Islet of Langerhans (tissue), 1 donor: ENCODE measurements at regions not wholly inside any gene's neighbourhood (a gene's known extent, or its start where the extent isn't known, plus 50 kb on each side); places are given as distances from the start of the nearest gene placed in this dataset.
"Not testable (repeated sequence)": the region's sequence is repeated elsewhere in the genome, so short reads cannot be mapped to it uniquely, and the experiment has no call there.

Experiments used
- FAIRE-seq: peaks from one replicate; lab custom pipeline; 2011; peaks lifted over from hg19 to GRCh38; lab: Jason Lieb, UNC

DNA sequence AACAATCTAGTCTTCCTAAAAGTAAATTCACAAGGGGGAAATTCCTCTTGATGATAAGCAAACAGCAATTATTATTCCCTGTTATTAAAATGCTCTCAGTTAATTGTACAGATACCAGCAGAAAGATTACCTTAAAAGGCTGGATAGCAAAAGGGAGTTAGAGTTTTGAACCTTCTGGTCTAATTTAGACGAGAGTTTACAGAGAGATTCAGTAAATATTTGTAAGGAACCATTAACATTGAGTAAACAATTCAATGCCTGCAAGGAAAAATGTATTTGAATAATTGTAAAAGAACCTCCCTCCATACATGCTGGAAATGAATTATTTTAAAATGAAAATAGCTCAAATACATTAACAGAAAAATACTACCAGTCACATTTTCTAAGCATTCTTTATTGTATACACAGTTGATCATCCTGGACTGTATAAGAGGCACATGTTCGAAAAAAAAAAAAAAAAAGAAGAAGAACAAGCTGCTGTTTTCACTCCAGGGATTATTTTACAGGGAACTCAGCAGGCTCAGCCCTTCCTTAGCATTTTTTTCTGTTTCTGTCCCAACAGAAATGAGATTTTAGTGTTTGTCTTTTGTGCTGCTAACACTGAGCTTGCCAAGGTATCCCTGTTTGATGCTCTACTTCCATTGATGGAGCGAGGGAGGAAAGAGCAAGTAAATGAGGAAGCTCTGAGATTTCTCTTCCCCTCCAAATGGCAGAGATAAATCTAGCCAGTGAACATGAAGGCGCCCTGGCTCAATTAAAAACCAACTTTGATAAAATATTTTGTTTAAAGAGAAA is 141.1 kb downstream of the ENC1 start:
- FAIRE-seq, result peak; percentile 17

DNA sequence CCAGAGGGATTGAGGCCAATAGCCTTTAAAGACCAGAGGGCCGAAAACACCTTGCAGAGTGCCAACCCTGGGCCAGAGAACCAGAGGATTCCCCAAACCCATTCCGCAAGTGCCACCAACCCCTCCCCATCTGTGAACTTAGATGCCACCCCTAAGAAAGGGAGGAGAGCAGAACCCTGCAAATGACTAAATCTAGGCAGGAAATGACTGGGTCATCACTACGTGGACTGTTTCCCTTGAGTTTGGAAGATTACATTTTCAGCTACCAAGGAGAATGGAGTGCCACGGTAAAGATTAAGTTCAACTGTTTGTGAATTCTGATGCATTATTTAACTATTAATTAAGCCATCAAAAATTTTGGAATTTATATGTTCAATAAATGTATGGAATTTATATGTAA is 142.8 kb downstream of the ENC1 start:
- no peak for FAIRE-seq

DNA sequence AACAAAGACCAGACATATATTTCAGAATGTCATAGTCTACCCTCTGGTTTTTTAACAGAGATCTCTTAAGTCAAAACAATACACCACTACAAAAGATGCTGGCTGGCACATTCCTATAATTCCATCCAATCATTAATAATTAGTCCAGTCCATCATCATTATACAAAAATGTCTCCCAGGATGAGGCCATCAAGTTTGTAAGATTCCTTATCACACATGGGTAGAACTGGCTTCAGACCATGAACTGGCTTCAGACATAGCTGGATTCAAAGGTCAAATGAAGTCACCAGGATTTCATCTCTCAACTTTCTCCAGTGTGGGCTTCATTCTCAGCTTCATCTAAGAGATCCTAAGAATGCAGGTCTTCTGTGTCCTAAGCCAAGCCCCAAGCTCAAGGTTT is 147.1 kb downstream of the ENC1 start:
- no peak for FAIRE-seq

DNA sequence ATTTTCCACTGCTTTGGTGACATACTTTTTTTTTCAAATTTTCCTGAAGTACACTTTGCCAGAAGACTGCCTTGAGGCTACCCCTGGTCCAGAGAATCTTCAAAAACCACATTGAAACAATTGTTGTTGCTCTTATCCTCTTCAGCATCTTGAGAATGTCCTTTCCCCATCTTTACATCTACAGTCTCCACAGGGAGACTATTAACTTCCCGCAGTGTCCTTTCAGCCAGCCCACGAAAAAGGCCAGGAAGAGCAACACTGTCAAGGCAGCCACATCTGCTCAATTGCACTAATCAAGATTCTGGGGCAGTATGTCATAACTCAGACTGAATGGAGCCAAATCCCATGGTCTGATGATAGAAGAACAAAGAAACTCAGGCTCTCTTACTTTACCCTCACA is 148.3 kb downstream of the ENC1 start:
- no peak for FAIRE-seq

DNA sequence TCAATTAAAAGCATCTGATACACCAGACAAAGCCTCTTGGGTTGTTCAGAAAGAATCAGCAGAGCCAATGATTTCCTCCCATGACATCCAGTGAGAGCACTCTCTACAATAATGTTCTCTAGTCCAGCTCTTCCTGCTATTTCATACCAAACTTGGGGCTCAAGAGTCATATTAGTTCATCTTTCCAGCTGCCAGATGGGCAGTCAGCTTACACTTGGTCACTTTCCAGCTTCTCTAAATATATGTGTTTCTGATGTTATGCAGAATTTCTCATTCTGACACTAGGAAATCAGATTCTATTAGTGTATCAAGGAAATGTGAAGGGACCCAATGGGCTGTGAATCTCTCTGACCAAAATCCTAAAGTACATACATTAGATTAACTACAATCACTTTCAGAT is 148.9 kb downstream of the ENC1 start:
- FAIRE-seq, result no peak

DNA sequence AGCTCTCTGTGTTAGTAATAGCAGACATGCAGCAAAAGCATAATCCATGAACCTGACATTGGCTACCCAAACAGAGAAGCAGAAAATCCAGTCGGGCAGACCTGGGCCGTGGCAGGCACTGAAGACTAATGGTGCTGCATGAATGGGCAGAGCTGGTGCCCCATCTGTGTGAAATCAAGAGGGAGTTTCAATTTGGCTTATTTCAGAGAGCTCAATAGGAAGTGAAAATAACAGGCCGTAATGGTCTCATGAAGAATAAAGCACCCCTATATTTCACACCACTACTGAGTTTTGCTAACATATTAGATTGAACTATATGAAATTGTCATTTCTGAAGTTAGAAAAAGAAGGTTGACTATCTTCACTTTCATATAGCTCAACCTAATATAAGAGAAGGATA is 149.7 kb downstream of the ENC1 start:
- no peak for FAIRE-seq

DNA sequence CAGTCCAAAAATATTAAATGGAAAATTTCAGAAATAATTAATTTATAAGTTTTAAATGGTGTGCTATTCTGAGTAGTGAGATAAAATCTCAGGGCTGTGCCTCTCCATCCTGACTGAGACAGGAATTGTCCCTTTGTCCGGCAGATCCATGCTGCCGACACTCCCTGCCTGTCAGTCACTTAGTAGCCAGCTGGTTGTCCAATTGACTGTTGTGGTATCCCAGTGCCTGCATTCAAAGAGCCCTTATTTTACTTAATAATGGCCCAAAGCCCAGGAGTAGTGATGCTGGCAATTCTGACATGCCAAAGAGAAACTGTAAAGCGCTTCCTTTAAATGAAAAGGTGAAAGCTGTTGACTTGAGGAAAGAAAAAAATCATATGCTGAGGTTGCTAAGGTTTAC is 157.5 kb downstream of the ENC1 start:
- FAIRE-seq, result no peak

DNA sequence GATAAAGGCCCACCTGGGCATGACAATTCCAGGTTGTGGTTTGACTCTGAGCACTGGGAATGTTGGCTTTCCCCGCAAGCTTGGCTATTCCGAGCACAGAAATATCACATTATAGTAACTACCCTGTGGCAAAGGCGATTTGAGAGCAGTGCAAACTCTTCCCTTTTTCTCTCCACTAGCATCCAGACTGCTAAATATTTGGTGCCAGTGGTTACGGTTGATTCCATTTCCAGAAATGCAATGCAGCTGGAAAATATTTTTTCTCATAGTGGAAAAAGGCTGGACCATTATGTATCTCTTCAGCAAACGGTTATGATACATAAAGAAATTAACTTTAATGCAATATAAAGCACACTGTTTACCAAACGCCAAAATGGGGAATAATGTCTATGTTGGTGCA is 158.0 kb downstream of the ENC1 start:
- FAIRE-seq, result no peak

DNA sequence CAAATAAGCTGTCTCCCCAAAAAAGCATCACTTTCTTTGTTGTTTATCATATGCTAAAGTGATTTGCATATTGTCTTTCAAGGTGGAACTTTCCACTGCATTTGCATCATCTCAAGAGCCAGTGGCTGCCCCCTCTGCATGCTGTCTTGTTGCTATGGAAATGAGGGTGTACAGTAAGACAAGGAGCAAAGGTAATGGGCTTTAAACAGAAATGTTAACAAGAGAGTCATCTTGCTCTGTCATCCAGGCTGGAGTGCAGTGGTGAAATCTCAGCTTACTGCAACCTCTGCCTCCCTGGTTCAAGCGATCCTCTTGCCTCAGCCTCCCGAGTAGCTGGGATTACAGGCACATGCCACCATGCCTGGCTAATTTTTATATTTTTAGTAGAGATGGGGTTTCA is 159.2 kb downstream of the ENC1 start:
- FAIRE-seq, result not testable (repeated sequence)

DNA sequence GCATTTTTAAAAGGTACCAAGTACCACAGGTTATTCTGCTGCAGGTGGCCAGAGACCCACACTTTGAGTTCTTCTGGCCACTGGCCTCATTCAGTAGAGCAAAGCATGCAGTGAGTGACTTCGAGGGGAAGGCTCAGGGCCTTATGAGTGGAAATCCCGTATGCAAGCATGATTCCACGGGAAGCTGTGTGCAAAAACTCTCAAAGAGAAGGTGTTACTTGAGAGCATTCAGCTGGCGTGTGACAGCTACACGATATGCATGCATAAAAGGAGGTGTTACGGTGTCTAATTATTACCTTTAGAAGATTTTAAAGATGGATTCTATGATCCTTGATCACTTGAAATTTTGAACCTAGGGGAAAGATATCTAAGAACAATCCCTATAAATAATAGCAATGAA is 160.3 kb downstream of the ENC1 start:
- FAIRE-seq, result no peak

DNA sequence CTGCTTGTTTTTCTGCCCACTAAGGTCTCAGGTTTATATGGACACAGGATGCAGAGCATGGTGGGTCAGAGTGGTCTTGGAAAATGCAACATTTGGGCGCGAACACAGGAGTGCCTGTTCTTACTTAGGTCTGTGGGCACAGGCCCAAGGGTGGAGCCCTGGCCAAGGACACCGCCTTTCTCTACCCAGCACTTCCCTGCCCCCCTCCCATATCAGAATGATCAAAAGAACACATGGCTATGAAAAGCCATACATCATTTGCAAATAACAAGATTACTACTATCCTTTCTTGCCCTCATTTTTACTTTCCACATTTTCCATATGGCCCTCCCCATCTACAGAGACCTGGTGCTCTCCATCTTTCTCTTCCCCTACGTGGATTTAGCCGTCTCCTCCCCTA is 162.2 kb downstream of the ENC1 start:
- FAIRE-seq, result no peak

DNA sequence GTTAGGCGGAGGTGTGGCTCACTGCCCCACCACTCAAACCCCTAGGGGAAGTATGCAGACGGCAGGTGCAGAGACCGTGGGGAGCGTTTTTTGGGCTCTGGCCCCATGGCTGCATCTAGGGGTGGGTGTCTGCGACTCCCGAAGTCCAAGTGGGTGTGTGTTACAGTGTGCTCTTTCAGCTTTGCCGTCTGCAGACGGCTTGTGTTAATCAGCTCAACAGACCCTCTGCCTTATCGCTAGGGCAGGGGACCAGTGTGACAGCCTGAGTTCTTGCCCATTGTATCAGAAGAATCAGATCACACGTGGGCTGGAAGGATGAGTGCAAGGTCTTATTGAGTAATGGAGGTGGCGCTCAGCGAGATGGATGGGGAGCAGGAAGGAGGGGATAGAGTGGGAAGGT is 162.8 kb downstream of the ENC1 start:
- FAIRE-seq, result no peak

DNA sequence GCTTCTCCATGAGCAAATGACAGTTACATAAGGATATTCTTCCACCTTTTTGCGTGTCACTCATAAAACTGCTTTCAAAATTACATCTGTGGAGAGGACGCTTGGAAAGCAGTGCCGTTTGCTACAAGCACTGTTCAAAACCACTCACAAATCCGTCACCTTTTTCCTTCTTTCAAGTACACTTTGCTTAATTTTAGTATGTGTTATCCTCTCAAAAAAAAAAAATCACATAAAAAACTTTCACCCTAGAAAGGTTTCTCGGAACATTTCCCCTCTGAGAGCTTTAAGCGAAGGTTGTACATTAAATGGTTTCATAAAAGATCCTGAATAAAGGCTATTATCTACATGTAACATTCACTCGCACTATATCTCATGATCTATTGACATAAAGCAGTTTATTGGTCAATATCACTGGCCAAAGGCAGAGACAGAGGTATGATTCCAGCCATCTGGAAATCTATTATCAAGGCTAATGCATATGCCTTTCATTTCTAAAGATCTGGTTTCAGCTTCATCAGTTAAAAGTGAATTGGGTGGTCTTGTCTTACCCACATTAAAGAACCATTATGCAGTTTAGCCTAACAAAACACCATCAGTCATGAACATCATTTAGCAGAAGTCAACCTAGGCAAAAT is 163.6 kb downstream of the ENC1 start:
- no peak for FAIRE-seq

DNA sequence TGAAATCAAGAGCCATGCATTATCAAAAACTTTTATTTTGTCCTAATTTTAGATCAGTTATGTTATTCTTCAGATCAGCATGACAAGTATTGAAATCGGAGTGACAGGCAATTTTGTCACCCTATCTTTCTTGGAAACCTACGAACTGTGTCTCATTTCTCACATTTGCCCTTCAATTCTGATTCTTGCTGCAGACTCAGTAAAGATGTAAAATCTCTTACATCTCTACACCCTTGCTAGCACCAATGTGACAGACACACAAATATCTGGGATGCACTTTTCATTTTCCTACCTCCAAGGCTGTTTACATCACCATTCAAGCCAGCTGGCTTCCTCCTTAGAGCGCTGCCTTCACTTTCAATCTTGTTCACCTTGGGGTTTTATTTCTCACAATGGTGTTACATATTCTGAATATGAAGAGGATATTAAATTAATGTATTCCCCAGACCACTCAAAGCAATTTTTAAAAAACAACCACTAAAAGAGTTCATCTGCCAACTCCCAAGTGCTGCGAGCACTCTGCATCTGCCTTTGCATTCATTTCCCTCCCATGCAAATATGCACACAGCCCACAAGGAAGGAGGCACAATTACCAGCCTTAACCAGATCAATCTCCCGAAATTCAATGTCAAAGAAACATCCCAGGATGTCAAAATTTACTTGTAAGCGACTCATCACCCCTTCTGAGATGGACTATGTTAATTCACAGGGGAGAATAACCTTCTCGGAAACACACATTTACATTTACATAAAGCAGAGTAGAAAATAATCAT is 164.3 kb downstream of the ENC1 start:
- no peak for FAIRE-seq

DNA sequence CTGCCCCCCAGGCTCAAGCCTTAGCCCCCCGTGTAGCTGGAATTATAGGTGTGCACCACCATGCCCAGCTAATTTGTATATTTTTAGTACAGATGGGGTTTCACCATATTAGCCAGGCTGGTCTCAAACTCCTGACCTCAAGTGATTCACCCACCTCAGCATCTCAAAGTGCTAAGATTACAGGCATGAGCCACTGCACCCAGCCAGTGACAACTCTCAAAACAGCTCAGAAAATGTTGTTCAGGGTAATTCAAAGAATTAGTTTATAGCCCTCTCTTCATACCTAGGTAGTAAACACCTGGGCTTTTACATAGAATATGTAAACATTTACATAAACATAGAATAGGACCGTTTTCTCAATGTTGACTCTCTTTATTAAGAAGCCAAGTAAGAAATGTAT is 168.7 kb downstream of the ENC1 start:
- no peak for FAIRE-seq

DNA sequence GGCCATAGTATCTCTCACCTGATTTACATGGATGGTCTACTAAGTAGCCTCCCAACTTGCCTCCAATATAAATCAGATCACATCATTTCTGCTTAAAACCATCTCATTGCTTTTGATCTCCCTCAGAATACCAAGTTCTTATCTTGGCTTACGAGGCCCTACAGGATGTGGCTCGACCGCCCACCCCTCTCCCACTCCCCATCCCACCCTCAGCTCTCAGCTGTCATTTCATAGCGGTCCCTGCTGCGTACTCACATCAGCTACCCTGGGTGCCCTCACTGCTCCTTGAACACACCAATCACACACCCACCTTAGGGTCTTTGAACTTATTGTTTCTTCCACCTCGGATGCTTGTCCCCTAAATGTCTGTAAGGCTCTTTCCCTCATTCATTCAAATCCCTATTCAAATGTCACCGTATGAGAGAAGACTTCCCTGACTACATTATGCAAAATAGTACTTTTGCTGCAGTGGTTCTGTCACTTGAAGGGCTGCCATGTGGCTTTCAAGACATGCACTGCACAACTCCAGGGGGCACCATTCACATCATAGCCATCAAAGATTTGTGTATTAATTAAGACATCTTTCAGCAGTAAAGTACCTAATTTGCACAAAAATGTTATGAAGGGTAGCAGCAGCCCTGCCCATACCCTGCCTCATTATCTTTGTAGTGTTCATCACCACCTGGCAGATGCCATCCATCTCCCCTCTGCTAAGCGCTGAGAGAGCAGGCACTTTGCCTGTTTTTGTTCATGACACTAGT is 171.1 kb downstream of the ENC1 start:
- FAIRE-seq, result no peak

DNA sequence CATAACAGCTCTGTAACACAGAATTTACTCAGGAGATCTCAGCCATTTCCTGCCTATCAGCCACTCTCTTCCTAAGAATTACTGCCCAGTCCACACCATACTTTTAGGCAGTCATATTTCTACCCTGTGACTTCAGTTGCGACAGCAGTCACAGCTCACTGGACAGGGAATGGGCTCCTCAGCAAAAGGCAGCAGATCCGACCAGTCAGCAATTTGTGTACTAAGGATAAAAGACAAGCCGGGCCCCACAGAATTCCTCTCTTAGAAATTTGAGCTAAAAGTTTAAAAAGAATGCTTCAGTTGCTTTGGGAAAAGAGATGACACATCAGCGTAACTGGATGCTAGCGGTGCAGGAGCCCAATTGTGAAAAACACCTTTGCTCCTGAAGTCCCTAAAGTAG is 172.1 kb downstream of the ENC1 start:
- no peak for FAIRE-seq

DNA sequence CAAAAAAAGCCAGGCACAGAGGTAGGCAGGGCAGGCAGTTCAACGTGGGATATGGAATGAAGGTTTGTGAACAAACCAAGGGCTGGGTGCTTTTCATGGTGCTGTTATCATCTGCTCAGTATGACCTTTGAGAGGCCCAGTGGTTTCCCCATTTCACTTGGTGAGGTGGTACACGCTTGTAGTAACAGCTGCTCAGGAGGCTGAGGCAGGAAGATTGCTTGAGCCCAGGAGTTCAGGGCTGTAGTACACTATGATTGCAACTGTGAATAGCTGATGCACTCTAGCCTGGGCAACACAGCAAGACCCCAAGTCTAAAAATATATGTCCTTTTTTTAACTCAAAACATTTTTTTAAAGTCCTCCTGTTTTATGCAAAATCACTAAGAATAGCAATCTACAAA is 174.8 kb downstream of the ENC1 start:
- no peak for FAIRE-seq

DNA sequence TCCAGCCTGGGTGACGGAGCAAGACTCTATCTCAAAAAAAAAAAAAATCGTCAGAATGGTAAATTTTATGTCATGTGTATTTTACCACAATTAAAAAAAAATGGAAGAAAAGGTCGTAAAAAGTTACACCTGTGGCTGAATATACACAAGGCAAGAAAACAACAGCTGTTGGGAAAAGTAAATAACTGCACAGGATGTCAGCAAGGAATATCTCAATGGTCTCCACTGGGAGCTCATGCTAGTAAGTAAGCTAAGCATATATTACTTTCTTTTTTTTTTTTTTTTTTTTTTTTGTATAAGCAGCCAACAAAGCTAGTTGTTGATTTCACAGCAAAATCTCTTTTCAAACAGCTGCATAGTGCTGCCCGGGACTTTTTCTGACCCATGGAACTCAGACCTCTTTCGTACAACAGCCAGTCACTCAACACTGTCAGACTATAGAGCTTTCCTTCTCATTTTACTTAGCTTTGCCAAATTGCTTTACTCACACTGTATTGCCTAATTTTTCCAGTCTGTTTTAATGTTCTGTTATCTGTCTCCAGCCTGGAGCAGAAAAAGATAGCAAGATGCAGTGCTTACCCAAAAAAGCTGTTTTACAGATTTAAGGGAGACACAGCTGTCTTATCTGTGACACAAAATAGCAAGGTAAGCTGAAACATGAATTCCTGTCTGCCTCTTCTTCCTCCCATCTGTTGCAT is 175.9 kb downstream of the ENC1 start:
- FAIRE-seq, result no peak

DNA sequence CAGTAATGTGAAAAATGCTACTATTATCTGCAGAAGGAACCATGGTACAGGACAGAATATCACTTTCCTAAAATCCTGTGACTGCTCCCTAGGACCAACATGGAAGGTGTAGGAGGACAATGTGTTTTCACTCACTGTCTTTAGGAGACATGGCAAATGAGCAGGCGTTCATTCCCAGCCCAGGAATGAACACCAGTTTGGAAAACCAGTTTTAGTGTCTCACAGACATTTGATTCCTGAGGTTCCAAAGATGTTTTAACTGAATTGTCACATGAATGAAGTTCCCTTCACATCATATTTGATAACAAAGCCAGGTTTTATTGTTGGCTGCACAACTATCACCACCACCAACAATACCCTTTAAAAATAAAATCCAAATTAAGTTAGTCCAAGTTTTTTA is 178.2 kb downstream of the ENC1 start:
- no peak for FAIRE-seq

DNA sequence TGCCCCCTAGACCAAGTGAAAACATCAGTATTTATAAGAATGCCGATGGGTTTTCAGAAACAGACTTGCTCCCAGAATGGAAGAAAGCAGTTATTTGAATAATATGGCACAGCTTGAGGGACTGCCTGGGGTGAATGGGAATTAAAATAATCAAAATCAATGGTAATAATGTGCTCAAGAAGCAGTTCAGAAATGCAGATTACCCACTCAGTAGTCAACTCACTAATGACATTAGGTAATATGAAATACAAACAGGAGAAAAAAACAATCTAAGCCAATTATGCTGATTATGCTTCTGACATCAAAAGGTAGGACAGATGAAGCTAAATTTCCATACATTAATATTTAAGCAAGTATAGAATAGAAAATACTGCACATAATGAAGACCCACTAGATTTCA is 179.3 kb downstream of the ENC1 start:
- no peak for FAIRE-seq

DNA sequence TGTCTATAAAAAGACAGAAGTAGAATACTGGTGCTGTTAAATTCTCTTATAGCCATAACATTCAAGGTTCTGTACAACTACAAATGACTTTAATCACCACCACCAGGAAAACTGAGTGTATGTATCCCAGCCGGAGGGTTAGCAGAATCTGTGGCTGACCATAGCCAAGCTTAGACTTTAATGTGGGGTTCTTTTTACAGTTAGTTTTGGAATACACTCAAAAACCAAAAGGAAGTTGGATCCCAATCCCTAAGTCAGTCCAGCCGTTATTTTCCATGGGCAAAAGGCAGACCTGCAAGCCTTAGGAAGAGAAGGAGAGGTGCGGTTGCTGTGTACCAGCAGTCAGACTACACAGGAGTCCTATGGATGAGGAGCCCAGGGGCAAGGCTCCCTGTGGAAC is 179.8 kb downstream of the ENC1 start:
- FAIRE-seq, result no peak
